ENCODE measurements at regions not wholly inside any gene's neighbourhood (a gene's known extent, or its start where the extent isn't known, plus 50 kb on each side); places are given as distances from the start of the nearest gene placed in this dataset.

DNA sequence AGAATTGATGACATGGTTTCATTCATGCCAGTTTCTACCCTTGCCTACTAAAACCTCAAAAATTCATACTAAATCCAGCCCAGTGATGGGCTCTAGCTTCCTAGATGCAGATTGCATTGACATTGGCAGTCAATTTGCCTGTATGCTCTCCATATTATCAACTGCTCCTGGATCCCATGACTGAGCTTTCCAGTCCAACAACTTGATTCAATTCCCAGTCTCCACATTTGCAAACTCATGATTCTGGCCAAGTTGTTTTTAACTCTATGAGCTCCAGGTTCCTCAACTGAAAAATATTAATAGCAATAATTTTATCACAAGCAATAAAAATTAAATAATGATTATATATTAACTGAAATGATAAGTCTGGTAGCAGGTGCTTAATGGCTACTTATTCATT is 51.0 kb upstream of the DSC1 start:
- DNase-seq (ENCODE audit: extremely low read depth, low read depth, low spot score), result no peak

GRCh38 chr18:31217038-31217849 is 54.6 kb upstream of the DSC1 start:
- no peak for DNase-seq (ENCODE audit: extremely low read depth, low read depth, low spot score)

GRCh38 chr18:31218671-31219383 is 56.2 kb upstream of the DSC1 start:
- DNase-seq (ENCODE audit: extremely low read depth, low read depth, low spot score), result no peak

DNA sequence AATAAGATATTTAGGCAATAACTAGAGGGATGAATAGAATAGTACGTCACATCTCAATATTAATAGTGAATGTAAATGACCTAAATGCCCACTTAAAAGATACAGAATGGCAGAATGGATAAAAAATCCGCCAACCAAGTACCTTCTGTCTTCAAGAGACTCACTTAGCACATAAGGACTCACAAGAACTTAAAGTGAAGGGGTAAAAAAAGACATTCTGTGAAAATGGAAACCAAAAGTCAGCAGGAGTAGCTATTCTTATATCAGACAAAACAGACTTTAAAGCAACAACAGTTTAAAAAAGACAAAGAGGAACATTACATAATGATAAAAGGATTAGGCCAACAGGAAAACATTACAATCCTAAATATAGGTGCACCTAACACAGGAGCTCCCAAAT is 56.7 kb upstream of the DSC1 start:
- no peak for DNase-seq (ENCODE audit: extremely low read depth, low read depth, low spot score)

GRCh38 chr18:31223371-31223770 is 60.7 kb upstream of the DSC1 start:
- DNase-seq (ENCODE audit: extremely low read depth, low read depth, low spot score), result no peak

DNA sequence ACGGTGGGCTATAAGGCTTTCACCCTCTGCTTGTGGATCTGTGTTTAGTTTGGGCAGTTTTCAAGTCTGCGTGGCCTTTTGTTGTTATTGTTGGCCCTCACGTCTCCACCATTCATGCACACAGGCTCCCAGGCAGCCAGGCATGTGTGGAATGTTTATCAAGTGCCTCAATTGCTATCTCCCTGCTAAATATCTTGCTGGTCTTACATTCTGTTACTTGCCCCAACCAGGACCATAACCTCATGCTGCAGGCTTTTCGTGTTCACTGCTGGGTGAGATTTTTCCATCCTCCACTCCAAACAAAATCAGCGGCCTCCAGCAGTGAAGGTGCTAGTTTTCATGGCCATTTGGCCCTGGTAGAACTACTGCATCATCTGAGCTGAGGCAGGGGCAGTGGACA is 63.0 kb upstream of the DSC1 start:
- no peak for DNase-seq (ENCODE audit: extremely low read depth, low read depth, low spot score)

- DNase-seq (ENCODE audit: extremely low read depth, low read depth, low spot score), result no peak
These were observed 65.0 kb upstream of the DSC1 start for GRCh38 chr18:31227497-31228229.

DNA sequence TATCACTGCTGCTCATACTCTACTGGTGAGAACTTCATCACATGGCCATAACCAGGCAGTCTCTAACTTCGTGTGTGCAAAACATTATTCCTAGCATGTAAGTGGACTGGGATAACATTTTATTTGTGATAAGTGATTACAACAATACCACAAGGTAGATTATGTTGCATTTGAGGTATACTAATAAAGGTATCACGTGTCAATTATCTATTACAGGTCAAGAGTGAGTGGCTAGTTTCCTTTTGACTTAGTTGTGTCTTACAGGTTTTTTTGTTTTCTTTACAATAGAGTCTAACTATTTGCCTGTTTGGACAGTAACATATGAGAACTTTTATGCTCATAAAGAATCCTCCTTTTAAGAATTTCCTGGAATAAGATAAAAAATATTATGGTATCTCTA is 67.2 kb upstream of the DSC1 start:
- DNase-seq (ENCODE audit: extremely low read depth, low read depth, low spot score), result no peak

DNA sequence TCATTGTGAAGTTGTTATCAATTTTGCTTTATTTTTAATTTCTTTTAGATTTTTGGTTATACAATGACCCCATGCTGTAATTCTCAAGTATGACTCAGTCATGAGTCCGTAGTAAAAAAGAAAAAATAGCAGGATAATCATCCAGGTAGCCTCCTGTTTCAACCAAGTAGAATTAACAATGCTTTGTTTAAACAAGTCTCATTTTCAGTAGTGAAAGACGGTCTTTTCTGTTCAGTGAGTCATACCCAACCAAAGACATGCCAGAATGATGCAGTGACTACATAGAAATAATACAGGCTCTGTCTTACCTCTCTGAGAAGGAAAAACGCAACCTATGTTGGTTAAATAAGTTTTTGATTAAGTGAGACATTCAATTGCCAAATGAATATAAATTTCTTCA is 67.8 kb upstream of the DSC1 start:
- DNase-seq (ENCODE audit: extremely low read depth, low read depth, low spot score), result no peak

GRCh38 chr18:31232013-31232412 is 69.4 kb upstream of the DSC1 start:
- DNase-seq (ENCODE audit: extremely low read depth, low read depth, low spot score), result no peak

DNA sequence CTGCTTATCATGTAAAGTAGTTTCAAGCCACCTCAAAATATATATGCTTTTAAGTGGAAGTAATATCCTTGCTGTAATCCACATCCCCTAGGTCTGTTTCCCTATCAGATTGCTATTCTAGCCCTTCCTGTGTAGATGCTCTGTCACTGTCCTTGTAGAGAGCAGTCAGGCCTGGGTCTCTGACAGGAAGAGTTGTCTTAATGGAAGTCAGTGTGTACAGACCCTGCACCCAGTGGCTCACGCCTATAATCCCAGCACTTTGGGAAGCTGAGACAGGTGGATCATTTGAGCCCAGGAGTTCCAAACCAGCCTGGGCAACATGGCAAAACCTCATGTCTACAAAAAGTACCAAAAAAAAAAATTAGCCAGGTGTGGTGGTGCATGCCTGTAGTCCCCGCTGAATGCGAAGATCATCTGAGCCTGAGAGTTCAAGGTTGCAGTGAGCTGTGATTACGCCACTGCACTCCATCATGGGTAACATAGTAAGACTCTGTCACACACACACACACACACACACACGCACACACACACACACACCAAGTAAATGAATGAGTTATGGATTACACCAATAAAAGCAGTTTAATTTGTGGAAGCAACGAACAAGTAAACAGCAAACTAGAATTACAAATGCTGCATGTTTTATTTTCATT is 70.2 kb upstream of the DSC1 start:
- no peak for DNase-seq (ENCODE audit: extremely low read depth, low read depth, low spot score)

DNA sequence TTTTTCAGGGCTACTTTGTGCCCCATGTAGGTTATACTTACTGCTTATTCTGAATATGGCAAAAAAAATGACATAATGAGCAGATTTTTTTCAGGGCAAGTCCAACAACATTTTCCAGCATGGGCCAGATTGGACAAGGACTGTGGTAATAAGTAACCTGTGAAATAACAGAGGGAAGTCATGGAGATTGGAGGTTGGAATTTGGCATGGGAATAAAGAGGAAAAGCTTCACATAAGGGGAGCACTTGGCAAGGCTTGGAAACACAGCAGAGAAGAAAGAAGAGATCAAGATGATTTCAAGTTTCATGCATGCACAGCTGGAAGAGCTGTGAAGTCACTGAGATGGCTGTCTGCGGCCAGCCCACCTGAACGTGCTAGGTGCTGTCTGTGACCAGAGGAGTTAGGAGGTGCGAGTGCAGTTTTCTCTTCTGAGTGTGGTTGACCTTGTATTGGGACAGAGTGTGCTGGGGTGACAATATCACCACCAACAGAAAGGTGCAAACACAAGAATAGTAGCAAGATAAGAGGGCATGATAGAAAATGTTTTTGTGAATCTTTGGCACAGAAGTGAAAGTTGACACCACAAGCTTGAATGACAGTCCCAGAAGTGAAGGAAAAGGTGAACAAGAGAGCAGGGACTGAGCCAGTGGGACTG is 71.1 kb upstream of the DSC1 start:
- no peak for DNase-seq (ENCODE audit: extremely low read depth, low read depth, low spot score)

DNA sequence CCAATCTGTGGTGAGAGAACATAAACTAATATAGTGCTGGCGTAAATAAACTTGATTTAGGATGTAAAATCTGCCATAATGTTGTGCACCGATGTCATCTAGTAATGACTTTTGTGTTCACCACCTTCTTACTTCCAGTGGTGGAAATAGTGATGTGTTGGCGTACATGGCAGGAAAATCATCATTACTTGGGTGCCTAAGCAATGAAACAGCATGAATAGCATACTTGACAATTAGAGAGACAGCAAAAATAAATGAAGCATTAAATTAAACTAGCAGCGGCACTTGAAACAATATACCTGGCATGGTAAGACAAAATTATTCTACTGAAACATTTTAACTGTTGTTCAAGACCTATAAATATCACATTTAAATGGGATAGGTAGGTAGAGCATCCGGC is 73.2 kb upstream of the DSC1 start:
- DNase-seq (ENCODE audit: extremely low read depth, low read depth, low spot score), result no peak

DNA sequence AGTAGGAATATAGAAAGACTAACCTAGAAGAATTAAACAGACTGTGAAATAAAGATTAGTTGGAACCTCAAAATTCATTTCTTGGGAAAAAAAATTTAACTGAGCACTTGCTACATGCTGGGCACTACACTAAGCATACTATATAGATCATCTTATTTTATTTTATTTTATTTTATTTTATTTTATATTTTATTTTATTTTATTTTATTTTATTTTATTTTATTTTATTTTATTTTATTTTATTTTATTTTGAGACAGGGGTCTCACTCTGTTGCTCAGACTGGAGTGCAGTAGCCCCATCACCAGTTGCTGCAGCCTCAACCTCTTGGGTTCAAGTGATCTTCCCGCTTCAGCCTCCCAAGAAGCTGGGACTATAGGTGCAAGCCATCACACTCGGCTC is 74.5 kb upstream of the DSC1 start:
- no peak for DNase-seq (ENCODE audit: extremely low read depth, low read depth, low spot score)

DNA sequence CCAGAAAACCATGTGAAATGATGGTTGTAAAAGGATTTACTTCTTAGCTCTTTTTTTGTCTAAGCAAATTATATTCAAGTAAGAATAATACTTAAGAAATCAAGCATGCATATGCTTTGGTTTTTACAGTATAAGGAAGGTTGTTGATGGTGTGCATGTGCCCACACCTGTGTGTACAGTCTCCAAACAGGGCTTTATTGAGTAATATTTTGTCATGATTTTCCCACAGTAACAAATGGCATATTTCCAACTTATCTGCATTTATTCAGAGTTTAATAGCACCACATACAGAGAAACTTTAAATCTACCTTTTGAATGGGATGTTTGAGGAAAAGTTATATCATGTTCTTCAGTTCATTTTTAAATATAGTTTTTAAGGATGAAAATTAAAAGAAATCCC is 76.5 kb upstream of the DSG1 start:
- no peak for DNase-seq (ENCODE audit: extremely low read depth, low read depth, low spot score)

DNA sequence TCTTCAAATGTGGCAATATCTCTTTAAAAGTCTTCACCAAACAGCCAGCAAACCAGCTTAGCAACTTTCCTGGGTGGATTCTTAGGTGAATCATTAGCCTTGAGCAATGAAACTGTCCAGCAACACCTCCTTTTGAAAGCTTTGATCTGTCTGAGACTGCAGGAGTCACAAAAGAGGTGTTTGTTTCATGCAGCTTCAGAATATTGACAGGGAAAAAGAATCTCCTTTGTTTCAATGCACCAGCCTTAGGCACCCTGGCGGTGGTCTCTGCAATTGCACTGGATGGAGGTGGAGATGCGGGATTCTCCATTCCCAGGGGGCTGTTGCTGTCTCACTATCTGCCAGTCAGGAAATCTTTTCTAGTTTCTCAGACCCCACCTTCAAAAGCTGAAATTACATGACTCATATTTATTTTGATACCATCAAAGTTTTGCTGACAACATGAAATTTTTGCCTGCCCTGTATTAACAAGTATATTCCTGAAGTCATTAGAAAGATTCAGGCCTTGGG is 76.0 kb upstream of the DSG1 start:
- no peak for DNase-seq (ENCODE audit: extremely low read depth, low read depth, low spot score)

- peak; percentile 14 for DNase-seq (ENCODE audit: extremely low read depth, low read depth, low spot score)
These were observed 74.0 kb upstream of the DSG1 start for GRCh38 chr18:31243740-31244512.

DNA sequence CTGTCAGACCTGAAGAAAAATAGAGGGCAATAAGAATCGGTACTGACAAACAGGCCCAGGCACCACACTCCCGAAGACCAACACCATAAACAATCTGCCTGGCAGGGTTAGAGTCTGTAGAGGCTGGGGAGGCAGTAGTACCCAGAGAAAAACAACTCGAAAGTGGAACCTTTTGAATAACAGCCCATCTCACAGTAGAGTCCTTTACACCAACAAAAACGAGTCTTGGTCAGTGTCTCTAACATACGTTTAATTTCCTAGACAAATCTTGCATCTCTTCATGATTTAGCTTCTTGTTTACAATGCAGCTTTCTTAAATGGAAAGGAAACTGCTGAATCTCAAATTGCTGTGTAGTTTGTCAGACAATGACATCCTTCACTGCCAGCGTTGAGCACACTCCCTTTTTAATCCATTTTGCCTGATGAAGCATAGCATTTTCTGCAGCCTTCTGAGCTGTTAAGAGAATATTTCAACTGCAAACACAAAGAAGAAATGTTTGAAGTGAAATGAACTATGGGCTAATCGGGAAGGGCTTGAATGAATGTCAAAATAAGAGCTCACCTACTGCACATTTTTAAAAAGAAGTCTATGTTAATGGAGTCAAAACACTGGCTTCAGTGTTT is 73.1 kb upstream of the DSG1 start:
- DNase-seq (ENCODE audit: extremely low read depth, low read depth, low spot score), result no peak

DNA sequence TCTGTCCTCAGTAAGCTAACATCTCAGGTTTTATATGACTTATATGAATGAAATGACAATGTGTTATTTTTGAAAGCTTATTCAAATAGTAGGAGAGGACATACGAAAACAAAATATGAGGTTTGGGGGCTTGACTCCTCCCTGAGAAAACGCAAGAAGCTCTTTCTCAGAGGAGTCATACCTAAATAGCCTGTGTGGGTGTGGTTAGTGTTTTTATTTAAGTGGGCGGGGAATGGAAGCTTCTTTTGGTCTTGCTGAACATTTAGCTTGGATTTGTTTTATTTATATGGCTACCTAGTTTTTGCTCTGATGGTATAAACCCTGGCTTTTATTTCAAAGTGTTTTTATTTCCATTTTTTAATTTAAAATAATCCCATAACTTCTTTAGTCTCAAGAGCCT is 72.1 kb upstream of the DSG1 start:
- DNase-seq (ENCODE audit: extremely low read depth, low read depth, low spot score), result no peak

All from glomerular endothelial cell (primary cell).